HG03135 (cell line): ENCODE measurements at regions not wholly inside any gene's neighbourhood (a gene's known extent, or its start where the extent isn't known, plus 50 kb on each side); places are given as distances from the start of the nearest gene placed in this dataset.

ENCODE experiments used
- ATAC-seq: cut with Tn5 transposase; IDR thresholded peaks from one replicate; pipeline ENCODE4 v1.9.1; 2021; ENCODE audit warnings: mild to moderate bottlenecking, moderate library complexity; ENCODE audit not compliant: unreplicated experiment

DNA sequence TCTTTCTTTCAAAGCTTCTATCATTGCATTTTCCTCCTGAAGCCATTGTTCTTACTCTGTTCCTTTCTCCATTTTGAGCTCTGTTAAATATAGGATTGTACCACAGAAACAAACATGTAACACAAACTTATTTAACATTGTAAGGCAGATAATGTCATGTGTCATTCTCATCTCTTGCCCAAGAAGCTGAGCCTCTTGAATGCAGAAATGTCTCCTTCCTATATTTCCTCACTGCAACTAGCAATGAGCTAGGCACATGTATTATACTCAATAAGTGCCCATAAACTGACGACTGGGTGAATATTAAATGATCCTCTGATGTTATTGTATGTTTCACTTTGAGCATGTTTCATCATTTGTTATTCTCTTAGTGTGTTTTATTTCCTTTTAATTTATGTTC, 56.7 kb upstream of the SLC7A11 start:
- no peak for ATAC-seq

- ATAC-seq, result no peak
Measured at GRCh38 chr4:138298431-138298830, 56.3 kb upstream of the SLC7A11 start.

DNA sequence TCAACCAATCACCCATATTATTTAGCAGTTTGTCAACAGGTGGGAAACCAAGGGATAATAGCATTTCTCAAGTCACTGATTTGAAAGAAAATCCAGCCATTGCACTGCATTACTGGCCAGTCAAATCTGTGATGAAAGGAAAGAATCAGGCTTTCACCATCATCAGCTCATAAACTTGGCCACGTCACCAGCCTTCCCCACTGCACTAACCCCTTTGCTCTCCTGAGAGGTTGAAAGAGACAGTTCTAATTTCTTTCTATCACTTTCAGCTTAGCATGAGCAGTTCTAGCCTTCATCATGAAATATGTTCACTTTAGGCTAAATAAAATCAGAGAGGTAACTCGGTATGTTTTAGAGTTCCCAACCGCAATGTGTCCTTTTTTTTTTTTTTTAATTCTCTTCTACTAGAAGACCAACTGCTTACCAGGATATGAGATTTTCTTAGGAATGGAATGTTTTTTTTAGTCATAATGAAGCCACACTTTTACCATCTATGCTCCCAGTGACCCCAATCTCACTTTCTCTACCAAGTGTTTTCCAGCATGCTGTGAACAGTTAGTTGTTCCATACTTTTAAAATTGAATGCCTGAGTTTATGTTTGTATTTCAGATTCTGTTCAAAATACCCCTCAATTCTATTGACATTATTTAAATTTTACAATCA, 55.7 kb upstream of the SLC7A11 start:
- no peak for ATAC-seq

DNA sequence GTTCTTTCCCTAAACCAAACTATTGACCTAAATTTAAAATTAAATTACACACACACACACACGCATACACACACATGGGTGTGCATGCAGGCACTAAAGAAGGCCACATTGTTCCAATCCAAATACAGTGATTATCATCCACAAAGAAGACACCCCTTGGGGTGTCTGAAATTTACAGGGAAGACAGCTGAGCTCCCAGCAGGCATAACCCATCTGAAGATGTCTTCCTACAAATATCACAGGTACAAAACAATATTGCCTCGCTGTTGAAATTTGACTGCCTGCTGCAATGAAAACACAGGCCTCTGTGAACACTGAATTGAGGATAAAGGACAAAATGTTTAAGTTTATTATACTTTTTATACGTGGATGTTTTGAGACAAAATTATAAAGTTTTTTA, 50.2 kb upstream of the SLC7A11 start:
- no peak for ATAC-seq
